Hematopoietic multipotent progenitor cell treated with erythropoietin and hydrocortisone succinate and interleukin-3 and kit ligand, for 8 days (in vitro differentiated cells): ENCODE measurements at regions not wholly inside any gene's neighbourhood (a gene's known extent, or its start where the extent isn't known, plus 50 kb on each side); places are given as distances from the start of the nearest gene placed in this dataset.
A peak's percentile ranks its signal among the peaks of the same experiment; 100 is the strongest.

Experiments used
- DNase-seq: peaks from one replicate; pipeline ENCODE4 v3.0.0-alpha.2; 2015

DNA sequence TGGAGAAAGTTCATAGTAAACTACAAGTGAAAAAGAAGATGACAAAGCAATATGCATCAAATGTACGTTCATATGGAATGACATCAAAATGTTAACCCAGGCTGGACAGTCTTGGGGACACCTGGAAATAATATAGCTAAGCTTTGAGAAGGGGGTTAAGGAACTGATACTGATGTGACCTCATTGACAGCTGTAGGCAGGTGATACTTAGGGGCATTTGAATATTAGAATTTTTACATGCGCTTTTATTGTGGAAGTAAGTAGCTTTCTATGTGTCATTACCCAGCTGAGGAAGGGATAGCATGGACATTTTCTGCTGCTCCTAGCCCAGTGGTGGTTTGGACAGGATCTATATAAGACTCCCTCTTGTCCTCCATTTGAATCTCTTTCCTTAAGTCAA is 299.7 kb downstream of the CWC27 start:
- DNase-seq: no peak

DNA sequence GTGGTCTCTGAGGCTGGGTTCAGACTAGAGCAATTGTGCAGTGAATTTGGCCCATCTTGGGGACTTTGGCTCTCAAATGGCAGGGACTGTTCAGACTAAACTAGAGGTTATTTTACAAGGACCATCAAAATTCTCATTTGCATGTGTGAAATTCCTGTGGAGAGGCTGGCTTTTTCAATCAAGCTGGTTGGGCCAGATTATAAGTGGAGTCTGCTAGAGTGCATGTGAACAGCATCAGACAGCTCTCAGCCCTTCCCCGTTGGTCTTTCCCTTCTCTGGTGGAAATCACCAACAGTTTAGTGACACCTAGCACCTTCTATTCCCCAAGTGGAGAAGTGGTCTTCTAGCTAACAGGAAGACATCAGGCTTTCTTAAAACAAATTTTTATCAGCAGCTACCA is 301.3 kb downstream of the CWC27 start:
- DNase-seq: no peak

GRCh38 chr5:65072850-65073249 is 304.1 kb downstream of the CWC27 start:
- DNase-seq: no peak

DNA sequence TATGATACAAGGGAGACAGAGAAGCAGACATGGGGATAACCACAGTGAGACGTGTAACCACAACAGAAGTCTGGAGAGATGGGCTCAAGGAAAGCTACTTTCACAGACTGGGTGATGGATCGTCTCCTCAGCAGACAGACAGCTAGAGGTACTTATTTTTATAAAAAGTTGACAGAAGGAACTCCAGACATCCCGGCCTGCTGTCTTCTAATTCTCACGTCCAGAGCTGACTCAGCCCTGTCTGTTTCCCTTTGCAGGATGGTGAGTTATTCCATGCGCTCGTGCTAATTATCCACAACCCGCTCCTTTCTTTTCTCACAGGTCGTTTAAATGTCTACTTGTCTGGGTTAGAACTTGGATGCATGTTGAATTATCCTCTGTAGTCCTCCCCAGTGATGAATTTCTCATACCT is 304.5 kb downstream of the CWC27 start:
- no peak for DNase-seq

DNA sequence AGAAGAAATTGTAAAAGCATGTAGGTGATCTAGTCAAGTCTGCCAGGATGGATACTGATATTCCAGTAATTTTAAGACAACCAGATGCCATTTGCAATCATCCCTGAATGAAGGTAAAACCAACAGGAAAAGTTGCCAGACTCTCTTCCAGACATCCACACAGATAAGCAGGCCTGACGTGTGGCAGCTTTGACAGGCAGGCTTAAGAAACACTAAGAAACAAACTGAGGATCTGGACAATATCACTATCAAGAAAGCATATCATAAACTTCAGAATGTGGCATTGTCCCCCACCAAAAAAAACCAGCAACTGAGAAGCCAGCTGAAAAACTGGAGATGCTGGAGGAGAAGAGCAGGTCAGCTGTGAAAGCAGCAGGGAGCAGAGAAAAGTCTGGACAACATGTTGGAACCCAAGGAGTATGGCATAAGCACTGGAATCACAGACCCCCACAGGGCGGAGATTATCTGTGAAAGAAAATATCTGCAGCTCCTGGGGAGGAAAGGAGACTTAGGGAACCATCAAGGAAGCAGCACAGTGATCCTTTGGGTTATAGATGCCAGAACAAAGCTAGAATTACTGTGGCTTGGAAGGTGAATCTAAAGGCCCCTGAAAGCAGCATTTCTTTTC is 307.0 kb downstream of the CWC27 start:
- DNase-seq: no peak

- DNase-seq: peak; percentile 96
These were observed 307.6 kb downstream of the CWC27 start for GRCh38 chr5:65076251-65076869.

- DNase-seq: no peak
These were observed 308.9 kb downstream of the CWC27 start for GRCh38 chr5:65077653-65078052.

DNA sequence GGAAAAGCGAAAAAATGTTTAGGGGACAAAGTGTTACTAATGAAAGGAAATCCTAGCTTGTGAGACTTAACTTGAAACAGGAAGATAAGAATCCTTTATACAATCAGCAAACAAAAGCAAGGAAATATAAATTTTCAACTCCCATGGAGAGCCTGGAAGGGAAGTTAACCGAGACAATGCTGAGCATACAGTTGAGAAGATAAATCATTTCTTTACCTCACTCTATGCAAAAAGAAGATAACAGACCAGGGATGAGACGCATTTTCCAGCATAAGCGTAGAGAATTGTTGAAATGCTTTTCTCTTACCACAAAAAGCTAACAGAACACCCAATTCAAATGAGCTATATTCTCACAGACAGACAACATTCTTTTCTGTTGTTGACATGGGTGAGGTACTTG is 309.6 kb downstream of the CWC27 start:
- DNase-seq: no peak

- no peak for DNase-seq
These were observed 312.3 kb downstream of the CWC27 start for GRCh38 chr5:65081071-65081470.

DNA sequence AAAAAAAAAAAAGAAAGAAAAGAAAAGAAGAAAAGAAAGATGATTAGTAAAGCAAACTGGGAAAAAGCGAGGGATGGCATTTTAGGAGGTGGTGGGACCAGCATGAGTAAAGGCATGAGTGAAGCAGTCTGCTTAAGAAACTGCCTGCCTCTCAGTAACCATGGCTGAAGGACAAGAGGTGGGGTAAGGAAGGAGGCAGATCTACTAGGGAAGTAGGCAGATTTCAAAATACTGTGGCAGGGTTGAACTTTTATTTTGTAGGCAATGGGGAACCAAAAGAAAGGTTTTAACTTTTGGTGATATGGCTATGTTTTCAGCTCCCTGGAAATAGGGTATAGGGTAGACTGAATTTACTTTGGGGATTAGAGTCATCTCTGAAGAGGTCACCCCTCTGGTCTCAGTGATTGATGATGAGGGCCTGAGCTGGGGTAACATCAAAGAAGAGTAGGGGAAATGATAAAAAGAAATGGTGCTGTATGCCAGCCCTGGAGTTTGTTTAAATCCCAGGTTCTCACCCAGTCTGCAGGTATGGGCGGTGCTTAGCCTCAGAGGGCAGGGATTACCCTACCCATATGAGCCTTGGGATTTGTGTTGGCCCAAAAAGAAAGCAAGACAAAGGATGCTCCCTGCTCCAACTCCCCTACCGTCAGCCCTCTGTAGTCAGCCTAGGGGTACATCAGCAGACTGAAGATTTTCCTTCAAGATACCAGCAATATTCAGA is 316.2 kb downstream of the CWC27 start:
- no peak for DNase-seq

- DNase-seq: no peak
These were observed 316.8 kb downstream of the CWC27 start for GRCh38 chr5:65085516-65085850.

GRCh38 chr5:65086234-65086890 is 317.6 kb downstream of the CWC27 start:
- DNase-seq: no peak

GRCh38 chr5:65087154-65087553 is 318.4 kb downstream of the CWC27 start:
- DNase-seq: no peak

DNA sequence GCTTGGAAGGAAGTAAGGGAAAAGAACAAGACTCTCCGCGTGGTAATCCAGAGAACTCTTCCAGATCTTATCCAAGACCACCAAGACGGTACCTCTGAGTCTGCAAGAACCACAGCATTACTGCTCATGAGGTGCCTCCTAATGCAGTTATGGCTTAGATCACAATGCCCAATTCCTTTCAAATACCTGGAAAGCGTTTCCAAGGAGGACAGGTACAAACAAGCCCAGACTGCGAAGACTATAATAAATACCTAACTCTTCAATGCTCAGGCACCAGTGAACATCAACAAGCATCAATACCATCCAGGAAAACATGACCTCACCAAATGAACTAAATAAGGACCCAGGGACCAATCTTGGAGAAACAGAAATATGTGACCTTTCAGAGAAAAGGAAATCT is 325.5 kb downstream of the CWC27 start:
- no peak for DNase-seq

DNA sequence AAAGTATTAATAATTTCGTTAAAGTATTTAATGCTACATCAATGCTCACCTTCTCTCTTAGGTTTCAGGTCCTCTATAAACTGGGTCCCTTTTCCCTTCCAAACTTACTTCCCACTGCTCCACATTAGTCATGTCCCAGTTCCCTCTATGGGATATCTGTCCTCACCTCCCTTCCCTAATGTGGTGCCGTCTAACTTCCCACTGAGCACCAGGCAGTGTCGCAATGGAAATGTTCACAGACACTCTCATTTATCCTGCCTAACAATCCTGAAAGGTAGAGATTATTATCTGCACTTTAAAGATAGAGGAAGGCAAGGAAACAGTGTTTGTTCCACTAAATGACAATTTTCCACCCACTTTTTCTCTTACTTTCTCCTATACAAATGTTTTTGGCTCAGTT is 329.7 kb downstream of the CWC27 start:
- no peak for DNase-seq
